Spleen (tissue), 11 donors: ENCODE measurements at regions not wholly inside any gene's neighbourhood (a gene's known extent, or its start where the extent isn't known, plus 50 kb on each side); places are given as distances from the start of the nearest gene placed in this dataset.

Experiments used
- DNase-seq: peaks from one replicate; pipeline ENCODE4 v3.0.0-alpha.2; 2020
- H3K27ac ChIP-seq, 8 donors: fragments of 200-600 bp; sonication (generic) in 7 of 8; 1 replicate in 4 of 8; 2 replicates in 4 of 8; pipeline versions ENCODE4 v1.5.0 to v1.8.0; 2016 to 2021; ENCODE audit warnings: inconsistent platforms in 4 of 8, mild to moderate bottlenecking in 4 of 8, moderate library complexity in 1 of 8
- H3K27me3 ChIP-seq, 7 donors: fragments of 200-600 bp; sonication (generic) in 6 of 7; replicated peaks in 1 of 7; 1 replicate in 4 of 7; 2 replicates in 3 of 7; pipeline versions ENCODE4 v1.5.0 to v1.8.0; 2016 to 2021; ENCODE audit warnings: inconsistent platforms in 3 of 7, mild to moderate bottlenecking in 1 of 7
- H3K36me3 ChIP-seq, 6 donors: fragments of 200-600 bp; sonication (generic) in 5 of 6; 1 replicate in 4 of 6; 2 replicates in 2 of 6; pipeline versions ENCODE4 v1.5.0 to v1.8.0; 2016 to 2021; ENCODE audit warnings: inconsistent platforms in 2 of 6
- H3K4me1 ChIP-seq, 6 donors: fragments of 200-600 bp; sonication (generic) in 5 of 6; 1 replicate in 3 of 6; 2 replicates in 3 of 6; pipeline versions ENCODE4 v1.5.0 to v1.8.0; 2016 to 2021; ENCODE audit warnings: inconsistent platforms in 3 of 6
- H3K4me3 ChIP-seq, 8 donors: fragments of 200-600 bp; sonication (generic) in 7 of 8; 1 replicate in 4 of 8; 2 replicates in 4 of 8; pipeline versions ENCODE4 v1.5.0 to v1.8.0; 2016 to 2021; ENCODE audit warnings: inconsistent platforms in 4 of 8, mild to moderate bottlenecking in 4 of 8, moderate library complexity in 2 of 8
- H3K9me3 ChIP-seq, 8 donors: fragments of 200-600 bp; sonication (generic) in 7 of 8; 1 replicate in 4 of 8; 2 replicates in 4 of 8; pipeline versions ENCODE4 v1.5.0 to v1.8.0; 2016 to 2021; ENCODE audit warnings: inconsistent platforms in 4 of 8
- POLR2A ChIP-seq, 3 donors: fragments of 450-650 bp; IDR thresholded peaks; one replicate each; pipeline ENCODE4 v1.5.1; 2017; ENCODE audit warnings: antibody characterized with exemption in 3 of 3, mild to moderate bottlenecking in 1 of 3
- POLR2AphosphoS5 ChIP-seq, 3 donors: sonication (generic); formaldehyde crosslinking; IDR thresholded peaks; one replicate each; pipeline ENCODE4 v1.5.1; 2017; ENCODE audit warnings: antibody characterized with exemption in 3 of 3
- WGBS, 5 donors: extraction: QIAGEN DNeasy Blood & Tissue Kit in 3 of 5; methylation state at CpG; one replicate each; pipeline versions ENCODE4 v1.1.5 to v1.1.7; 2013 to 2018; 5-methylcytosine and 5-hydroxymethylcytosine counted together
- intact Hi-C: fragments of 100-400 bp; cut with DNase I; formaldehyde crosslinking; loops from one replicate; pipeline ENCODE4 v1.15.0; 2023; ENCODE audit warnings: low total_unique reads
- TF ChIP-seq, protein P1 (sequence below), 11 experiments: fragments of 200-600 bp in 7 of 11; fragments of 450-650 bp in 4 of 11; sonication (generic) in 4 of 11; IDR thresholded peaks in 8 of 11; conservative IDR thresholded peaks in 3 of 11; 1 replicate in 7 of 11; 2 replicates in 4 of 11; pipeline versions ENCODE4 v1.4.0 to v1.8.0; 2016 to 2021; ENCODE audit warnings: antibody characterized with exemption in 11 of 11, inconsistent platforms in 4 of 11, mild to moderate bottlenecking in 1 of 11
- donor health status: healthy with polysubstance abuse.
- donor health status: DM: no; HTN: no; CAD: no; lungs with moderate emphysema.
- donor health status: DM: no; HTN: no; CAD: no.
- donor health status: Bipolar disorder and iron deficiency.
- donor health status: healthy.
- donor health status: DM: no; HTN: no; CAD: no.
- donor health status: DM: yes; HTN: yes; CAD: no.

GRCh38 chr9:2298217-2298616 lies 283.1 kb downstream of the SMARCA2 start:
- TF ChIP-seq POLR2AphosphoS5 (IDR thresholded peaks at IDR 0.05) = no peak
- TF ChIP-seq, protein P1, sequence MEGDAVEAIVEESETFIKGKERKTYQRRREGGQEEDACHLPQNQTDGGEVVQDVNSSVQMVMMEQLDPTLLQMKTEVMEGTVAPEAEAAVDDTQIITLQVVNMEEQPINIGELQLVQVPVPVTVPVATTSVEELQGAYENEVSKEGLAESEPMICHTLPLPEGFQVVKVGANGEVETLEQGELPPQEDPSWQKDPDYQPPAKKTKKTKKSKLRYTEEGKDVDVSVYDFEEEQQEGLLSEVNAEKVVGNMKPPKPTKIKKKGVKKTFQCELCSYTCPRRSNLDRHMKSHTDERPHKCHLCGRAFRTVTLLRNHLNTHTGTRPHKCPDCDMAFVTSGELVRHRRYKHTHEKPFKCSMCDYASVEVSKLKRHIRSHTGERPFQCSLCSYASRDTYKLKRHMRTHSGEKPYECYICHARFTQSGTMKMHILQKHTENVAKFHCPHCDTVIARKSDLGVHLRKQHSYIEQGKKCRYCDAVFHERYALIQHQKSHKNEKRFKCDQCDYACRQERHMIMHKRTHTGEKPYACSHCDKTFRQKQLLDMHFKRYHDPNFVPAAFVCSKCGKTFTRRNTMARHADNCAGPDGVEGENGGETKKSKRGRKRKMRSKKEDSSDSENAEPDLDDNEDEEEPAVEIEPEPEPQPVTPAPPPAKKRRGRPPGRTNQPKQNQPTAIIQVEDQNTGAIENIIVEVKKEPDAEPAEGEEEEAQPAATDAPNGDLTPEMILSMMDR (IDR thresholded peaks at IDR 0.05 in 8 of 11, conservative IDR thresholded peaks at IDR 0.05 in 3 of 11) = no peak
- no peak for TF ChIP-seq POLR2A (IDR thresholded peaks at IDR 0.05)
- Histone ChIP-seq H3K36me3 (no peaks in the 10 kb centered on the region), H3K4me3 (no peak overlapping the region), H3K9me3 (peaks cover 0 to 10% (median 0%) of the 10 kb centered on the region in 8 donors), H3K27me3 (no peaks in the 10 kb centered on the region), H3K27ac (no peak overlapping the region), H3K4me1 (no peaks in the 10 kb centered on the region)
- intact Hi-C loops = no loop called here
- 47 to 96% (median 87%) methylated on average over 1 of the region's 1 CpG for WGBS, 5 donors
- DNase-seq = no peak

DNA sequence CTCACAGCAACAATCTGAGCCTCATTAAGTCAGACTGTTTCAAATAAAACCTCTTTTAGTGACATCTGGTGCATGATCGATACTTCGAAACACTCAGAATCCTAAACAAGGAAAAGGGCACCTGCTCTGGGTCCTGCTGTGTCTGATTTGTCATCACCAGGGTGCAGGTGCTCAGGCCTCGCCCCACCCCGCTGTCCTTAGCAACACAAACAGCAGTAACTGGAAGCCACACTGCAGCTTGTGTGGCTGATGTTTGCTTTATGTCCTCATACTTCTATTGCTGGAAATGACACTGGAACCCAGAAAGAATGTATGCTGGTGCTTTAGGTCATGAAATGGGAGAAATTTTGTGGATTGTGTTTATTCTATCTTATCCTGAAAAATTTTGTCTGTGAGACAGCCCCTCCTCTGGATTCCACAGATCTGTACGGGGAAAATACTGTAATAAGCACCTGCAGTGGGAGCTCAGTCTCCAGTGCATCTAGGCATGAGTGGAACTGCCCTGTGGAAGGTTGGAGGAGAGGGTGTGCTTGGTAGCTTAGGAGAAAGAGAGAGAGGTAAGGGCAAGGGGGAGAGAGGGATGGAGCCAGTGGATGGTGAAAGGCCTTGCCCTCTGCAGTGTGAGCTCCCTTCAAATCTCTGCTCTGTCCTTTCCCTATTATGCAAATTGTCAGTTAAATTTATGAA lies 284.2 kb downstream of the SMARCA2 start:
- intact Hi-C loops = no loop called here
- H3K36me3 ChIP-seq = no peaks in the 10 kb centered on the region
- H3K27me3 ChIP-seq = no peaks in the 10 kb centered on the region
- peaks cover 0 to 10% (median 0%) of the 10 kb centered on the region in 8 donors for H3K9me3 ChIP-seq
- TF ChIP-seq, protein P1 (IDR thresholded peaks at IDR 0.05 in 8 of 11, conservative IDR thresholded peaks at IDR 0.05 in 3 of 11) = no peak
- no peak for TF ChIP-seq POLR2A (IDR thresholded peaks at IDR 0.05)
- no peak for TF ChIP-seq POLR2AphosphoS5 (IDR thresholded peaks at IDR 0.05)
- H3K4me3 ChIP-seq = no peak overlapping the region
- no peaks in the 10 kb centered on the region for H3K4me1 ChIP-seq
- H3K27ac ChIP-seq = no peak overlapping the region
- no peak for DNase-seq
- 80 to 93% (median 90%) methylated on average over 5 of the region's 5 CpGs for WGBS, 5 donors

- TF ChIP-seq, protein P1 (IDR thresholded peaks at IDR 0.05 in 8 of 11, conservative IDR thresholded peaks at IDR 0.05 in 3 of 11) = no peak
- TF ChIP-seq POLR2AphosphoS5 (IDR thresholded peaks at IDR 0.05) (no peak), POLR2A (IDR thresholded peaks at IDR 0.05) (no peak)
- no peaks in the 10 kb centered on the region for H3K36me3 ChIP-seq
- H3K4me3 ChIP-seq = no peak overlapping the region
- H3K27me3 ChIP-seq = no peaks in the 10 kb centered on the region
- no peaks in the 10 kb centered on the region for H3K4me1 ChIP-seq
- peaks cover 0 to 10% (median 0%) of the 10 kb centered on the region in 8 donors for H3K9me3 ChIP-seq
- DNase-seq = no peak
- 71 to 89% (median 85%) methylated on average over 4 of the region's 4 CpGs for WGBS, 5 donors
- no peak overlapping the region for H3K27ac ChIP-seq
- intact Hi-C loops = no loop called here
Measured at GRCh38 chr9:2299843-2300205, 284.7 kb downstream of the SMARCA2 start.

DNA sequence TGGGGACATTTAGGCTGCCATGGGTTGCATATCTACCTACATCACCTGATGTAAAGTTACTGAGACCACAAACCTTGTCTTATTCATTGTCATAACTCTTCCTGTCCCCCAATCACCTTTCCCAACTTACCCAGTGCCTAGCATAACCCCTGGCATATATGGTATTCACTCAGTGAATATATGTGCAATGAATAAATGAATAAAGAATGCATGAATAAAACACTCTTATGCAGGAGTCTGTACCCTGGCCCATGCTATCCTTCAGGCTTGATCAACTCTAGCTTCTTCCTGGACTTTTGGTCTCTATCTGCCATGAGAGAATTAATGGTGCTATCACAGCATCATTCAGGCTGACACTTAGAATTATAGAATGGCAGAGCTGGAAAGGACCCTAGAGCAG lies 285.2 kb downstream of the SMARCA2 start:
- DNase-seq = no peak
- Histone ChIP-seq H3K9me3 (peaks cover 0 to 10% (median 0%) of the 10 kb centered on the region in 8 donors), H3K27me3 (no peaks in the 10 kb centered on the region), H3K36me3 (no peaks in the 10 kb centered on the region), H3K27ac (no peak overlapping the region), H3K4me1 (no peaks in the 10 kb centered on the region), H3K4me3 (no peak overlapping the region)
- TF ChIP-seq, protein P1 (IDR thresholded peaks at IDR 0.05 in 8 of 11, conservative IDR thresholded peaks at IDR 0.05 in 3 of 11) = no peak
- TF ChIP-seq POLR2A (IDR thresholded peaks at IDR 0.05) (no peak), POLR2AphosphoS5 (IDR thresholded peaks at IDR 0.05) (no peak)
- intact Hi-C loops = no loop called here
